ENCODE measurements at regions not wholly inside any gene's neighbourhood (a gene's known extent, or its start where the extent isn't known, plus 50 kb on each side); places are given as distances from the start of the nearest gene placed in this dataset.

GRCh38 chr11:15724601-15725000 lies 609.9 kb downstream of the INSC start:
- TF ChIP-seq CTCF (IDR thresholded peaks at IDR 0.05) = no peak
- no peak for TF ChIP-seq POLR2AphosphoS5 (IDR thresholded peaks at IDR 0.05)
- no peak for TF ChIP-seq POLR2A (IDR thresholded peaks at IDR 0.05)
